Endothelial cell of umbilical vein (primary cell): ENCODE measurements at regions not wholly inside any gene's neighbourhood (a gene's known extent, or its start where the extent isn't known, plus 50 kb on each side); places are given as distances from the start of the nearest gene placed in this dataset.

Source experiments
- BruUV-seq: library from RNA; stranded (reverse); fragments of 400-500 nt; replicated peaks from 2 replicates; lab custom pipeline; 2021; lab: Mats Ljungman, UMichigan
- CTCF ChIA-PET: fragments of 300-600, 350-600 bp; sonication (Branson Sonifier 250); formaldehyde crosslinking; loops from one replicate; lab custom pipeline; 2021; ENCODE audit warnings: antibody characterized with exemption, inconsistent platforms; lab: Charles Lee
- POLR2A ChIA-PET: fragments of 300-600, 350-600 bp; sonication (Branson Sonifier 250); formaldehyde crosslinking; loops from one replicate; lab custom pipeline; 2021; ENCODE audit warnings: antibody characterized with exemption, inconsistent platforms; lab: Charles Lee
- DNase-seq: peaks from one replicate; pipeline ENCODE4 v3.0.0-alpha.2; 2011; ENCODE audit warnings: low read depth, low spot score
- FAIRE-seq: peaks from 2 replicates; lab custom pipeline; 2011; peaks lifted over from hg19 to GRCh38; lab: Jason Lieb, UNC
- H2AFZ ChIP-seq: 2 replicates; pipeline ENCODE4 v1.6.0; 2012; ENCODE audit warnings: low read depth, low read length, control low read depth, inconsistent platforms
- H3K27ac ChIP-seq: 2 replicates; pipeline ENCODE4 v1.5.1; 2011; ENCODE audit warnings: low read depth, mild to moderate bottlenecking, control low read depth, low read length, moderate library complexity; ENCODE audit not compliant: insufficient read depth
- H3K27me3 ChIP-seq, 2 experiments: 2 replicates each; pipeline versions ENCODE4 v1.6.0 to v1.6.1; 2011; ENCODE audit warnings: low read length in 2 of 2, mixed read lengths in 1 of 2; ENCODE audit not compliant: control insufficient read depth in 2 of 2, insufficient read depth in 2 of 2
- H3K36me3 ChIP-seq, 2 experiments: 2 replicates in 1 of 2; 3 replicates in 1 of 2; pipeline ENCODE4 v1.5.1; 2011; ENCODE audit warnings: low read length in 2 of 2, mild to moderate bottlenecking in 1 of 2, moderate library complexity in 1 of 2; ENCODE audit not compliant: control insufficient read depth in 2 of 2, insufficient read depth in 2 of 2; ENCODE audit errors: extremely low read depth in 1 of 2
- H3K4me1 ChIP-seq: 3 replicates; pipeline ENCODE4 v1.5.1; 2011; ENCODE audit warnings: mild to moderate bottlenecking, low read length; ENCODE audit not compliant: control insufficient read depth, insufficient read depth; ENCODE audit errors: extremely low read depth
- H3K4me2 ChIP-seq: 2 replicates; pipeline ENCODE4 v1.6.1; 2011; ENCODE audit warnings: low read length, control low read depth, mixed read lengths; ENCODE audit not compliant: insufficient read depth
- H3K4me3 ChIP-seq, 3 experiments: fragments of 200-600 bp in 1 of 3; sonication (generic), shearing (Covaris generic) in 1 of 3; replicated peaks in 1 of 3; 2 replicates each; pipeline ENCODE4 v1.5.1; 2011 to 2016; ENCODE audit warnings: control low read depth in 3 of 3, low read length in 3 of 3, mild to moderate bottlenecking in 2 of 3, inconsistent platforms in 1 of 3, low read depth in 1 of 3, moderate library complexity in 1 of 3; ENCODE audit not compliant: insufficient read depth in 1 of 3
- H3K79me2 ChIP-seq: 2 replicates; pipeline ENCODE4 v1.6.0; 2012; ENCODE audit warnings: low read length, inconsistent platforms; ENCODE audit not compliant: control insufficient read depth, insufficient read depth
- H3K9ac ChIP-seq: replicated peaks from 2 replicates; pipeline ENCODE3; 2011; ENCODE audit warnings: low read length, control low read depth; ENCODE audit not compliant: insufficient read depth; ENCODE audit errors: extremely low read depth
- H3K9me1 ChIP-seq: replicated peaks from 3 replicates; pipeline ENCODE4 v1.6.0; 2011; ENCODE audit warnings: mild to moderate bottlenecking, low read length; ENCODE audit not compliant: control insufficient read depth, insufficient read depth; ENCODE audit errors: extremely low read depth
- H3K9me3 ChIP-seq: replicated peaks from 2 replicates; pipeline ENCODE4 v1.5.1; 2012; ENCODE audit warnings: low read length, inconsistent platforms; ENCODE audit not compliant: control insufficient read depth, insufficient read depth
- H4K20me1 ChIP-seq: replicated peaks from 2 replicates; pipeline ENCODE3; 2011; ENCODE audit warnings: mild to moderate bottlenecking, low read length; ENCODE audit not compliant: control insufficient read depth, insufficient read depth; ENCODE audit errors: extremely low read depth
- EZH2 ChIP-seq: IDR thresholded peaks from 2 replicates; pipeline ENCODE4 v1.6.1; 2012; ENCODE audit warnings: borderline replicate concordance, low read depth, mild to moderate bottlenecking, moderate library complexity, low read length, inconsistent platforms; ENCODE audit not compliant: severe bottlenecking
- FOS ChIP-seq: IDR thresholded peaks from 2 replicates; pipeline ENCODE4 v1.6.1; 2011; ENCODE audit warnings: mild to moderate bottlenecking, low read length, moderate library complexity, borderline replicate concordance; ENCODE audit not compliant: insufficient read depth
- GATA2 ChIP-seq: IDR thresholded peaks from 2 replicates; pipeline ENCODE4 v1.7.0; 2011; ENCODE audit warnings: low read depth, mild to moderate bottlenecking, moderate library complexity, mixed read lengths, low read length; ENCODE audit not compliant: insufficient read length, insufficient read depth
- JUN ChIP-seq: IDR thresholded peaks from 2 replicates; pipeline ENCODE4 v1.6.1; 2011; ENCODE audit warnings: borderline replicate concordance, low read depth; ENCODE audit not compliant: insufficient read length, insufficient read depth
- MAX ChIP-seq: IDR thresholded peaks from 2 replicates; pipeline ENCODE4 v1.6.1; 2011; ENCODE audit not compliant: insufficient read depth, insufficient read length
- MYC ChIP-seq: IDR thresholded peaks from one replicate; pipeline ENCODE4 v1.6.1; 2011; ENCODE audit warnings: mild to moderate bottlenecking, low read depth, low read length
- POLR2A ChIP-seq: IDR thresholded peaks from 2 replicates; pipeline ENCODE4 v1.6.1; 2012; ENCODE audit warnings: low read depth, mild to moderate bottlenecking, control low read depth, low read length
- POLR2AphosphoS5 ChIP-seq: IDR thresholded peaks from 2 replicates; pipeline ENCODE4 v1.6.1; 2012; ENCODE audit warnings: low read depth, mild to moderate bottlenecking, control low read depth, low read length, moderate library complexity; ENCODE audit not compliant: insufficient read depth
- dilution Hi-C: fragments of 300-500 bp; cut with MboI; formaldehyde crosslinking; loops from one replicate; pipeline ENCODE4 v1.15.0; 2019; ENCODE audit warnings: low sequenced_read_pairs; ENCODE audit not compliant: extremely low pct_ligation_motif_present
- intact Hi-C: fragments of 100-400 bp; cut with micrococcal nuclease; formaldehyde crosslinking; loops from one replicate; pipeline ENCODE4 v1.10.0; 2022
- TF ChIP-seq, protein P1 (sequence below), 2 donors: IDR thresholded peaks; 1 replicate in 1 of 2; 2 replicates in 1 of 2; pipeline ENCODE4 v1.5.1; 2011; ENCODE audit warnings: low read length in 2 of 2, mild to moderate bottlenecking in 2 of 2, moderate library complexity in 2 of 2, control low read depth in 1 of 2, inconsistent platforms in 1 of 2, low read depth in 1 of 2; ENCODE audit not compliant: insufficient read depth in 1 of 2; ENCODE audit errors: extremely low read depth in 1 of 2

GRCh38 chr7:118590107-118590506, 365.6 kb downstream of the ANKRD7 start:
- no peak overlapping the region for H3K9ac ChIP-seq
- H3K27me3 ChIP-seq, result no peaks in the 10 kb centered on the region
- no peaks in the 10 kb centered on the region for H3K9me3 ChIP-seq
- no peak overlapping the region for H3K4me2 ChIP-seq
- no peak overlapping the region for H3K4me3 ChIP-seq
- FAIRE-seq, result no peak
- no peak overlapping the region for H2AFZ ChIP-seq
- no peak overlapping the region for H3K27ac ChIP-seq
- CTCF ChIA-PET, result no interaction called here
- POLR2A ChIA-PET, result no interaction called here
- H4K20me1 ChIP-seq, result no peaks in the 10 kb centered on the region
- no peaks in the 10 kb centered on the region for H3K79me2 ChIP-seq
- no TSS peak for BruUV-seq
- dilution Hi-C loops, result no loop called here
- intact Hi-C loops, result no loop called here
- no peaks in the 10 kb centered on the region for H3K36me3 ChIP-seq
- TF ChIP-seq, protein P1, sequence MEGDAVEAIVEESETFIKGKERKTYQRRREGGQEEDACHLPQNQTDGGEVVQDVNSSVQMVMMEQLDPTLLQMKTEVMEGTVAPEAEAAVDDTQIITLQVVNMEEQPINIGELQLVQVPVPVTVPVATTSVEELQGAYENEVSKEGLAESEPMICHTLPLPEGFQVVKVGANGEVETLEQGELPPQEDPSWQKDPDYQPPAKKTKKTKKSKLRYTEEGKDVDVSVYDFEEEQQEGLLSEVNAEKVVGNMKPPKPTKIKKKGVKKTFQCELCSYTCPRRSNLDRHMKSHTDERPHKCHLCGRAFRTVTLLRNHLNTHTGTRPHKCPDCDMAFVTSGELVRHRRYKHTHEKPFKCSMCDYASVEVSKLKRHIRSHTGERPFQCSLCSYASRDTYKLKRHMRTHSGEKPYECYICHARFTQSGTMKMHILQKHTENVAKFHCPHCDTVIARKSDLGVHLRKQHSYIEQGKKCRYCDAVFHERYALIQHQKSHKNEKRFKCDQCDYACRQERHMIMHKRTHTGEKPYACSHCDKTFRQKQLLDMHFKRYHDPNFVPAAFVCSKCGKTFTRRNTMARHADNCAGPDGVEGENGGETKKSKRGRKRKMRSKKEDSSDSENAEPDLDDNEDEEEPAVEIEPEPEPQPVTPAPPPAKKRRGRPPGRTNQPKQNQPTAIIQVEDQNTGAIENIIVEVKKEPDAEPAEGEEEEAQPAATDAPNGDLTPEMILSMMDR (IDR thresholded peaks at IDR 0.05; ENCODE audit: extremely low read depth in 1 of 2, insufficient read depth in 1 of 2, low read depth in 1 of 2, low read length in 2 of 2), result no peak
- TF ChIP-seq MAX, result no peak
- no peak for TF ChIP-seq POLR2AphosphoS5
- no peak for TF ChIP-seq EZH2
- no peak for TF ChIP-seq GATA2
- no peak for TF ChIP-seq FOS
- TF ChIP-seq JUN, result no peak
- TF ChIP-seq POLR2A, result no peak
- TF ChIP-seq MYC, result no peak
- no peaks in the 10 kb centered on the region for H3K9me1 ChIP-seq
- no peak for DNase-seq
- no peaks in the 10 kb centered on the region for H3K4me1 ChIP-seq
